Skeletal muscle cell (primary cell): ENCODE measurements at regions not wholly inside any gene's neighbourhood (a gene's known extent, or its start where the extent isn't known, plus 50 kb on each side); places are given as distances from the start of the nearest gene placed in this dataset.
"Not testable (repeated sequence)": the region's sequence is repeated elsewhere in the genome, so short reads cannot be mapped to it uniquely, and the experiment has no call there.

Experiments used
- DNase-seq: peaks from one replicate; pipeline ENCODE4 v3.0.0-alpha.2; 2010; ENCODE audit warnings: low read depth
- H3K4me3 ChIP-seq: 2 replicates; pipeline ENCODE4 v1.5.1; 2011; ENCODE audit warnings: low read depth, mild to moderate bottlenecking, control low read depth, low read length, moderate library complexity

DNA sequence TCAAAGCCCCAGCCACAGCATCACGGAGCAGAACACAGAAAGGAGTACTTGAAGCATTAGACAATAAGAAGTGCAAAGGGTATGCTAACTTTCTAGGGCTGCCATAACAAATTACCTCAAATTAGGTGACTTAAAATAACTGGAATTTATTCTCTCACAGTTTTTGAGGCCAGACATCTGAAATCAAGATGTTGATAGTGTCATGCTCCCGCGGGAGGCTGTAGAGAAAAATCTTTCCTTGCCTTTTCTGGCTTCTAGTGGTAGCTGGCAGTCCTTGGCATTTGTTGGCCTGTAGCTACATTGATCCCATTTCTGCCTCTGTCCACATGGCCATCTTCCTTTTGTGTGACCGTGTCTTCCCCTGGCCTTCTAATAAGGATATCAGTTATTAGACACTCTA lies 51.9 kb upstream of the SPDL1 start:
- no peak for DNase-seq
- no peak overlapping the region for H3K4me3 ChIP-seq

DNA sequence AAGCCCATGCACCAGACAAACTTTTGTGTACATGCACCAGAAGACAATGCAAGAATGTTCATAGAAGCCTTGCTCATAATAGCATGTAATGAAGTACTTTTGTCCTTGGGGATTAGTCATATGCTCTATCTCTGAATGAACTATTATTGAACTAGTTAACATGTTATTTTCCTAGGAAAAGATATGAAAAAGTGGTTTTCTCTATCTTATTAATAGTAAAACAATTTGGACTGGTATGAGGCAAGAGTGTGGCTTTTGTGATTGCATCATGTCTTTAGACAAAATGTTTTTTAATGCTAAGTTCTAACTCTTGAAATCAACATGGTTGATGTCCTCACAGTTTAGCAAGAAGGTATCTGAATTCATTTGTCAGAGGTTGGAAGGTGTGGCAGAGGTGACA lies 55.7 kb upstream of the SPDL1 start:
- DNase-seq: no peak
- H3K4me3 ChIP-seq: no peak overlapping the region

DNA sequence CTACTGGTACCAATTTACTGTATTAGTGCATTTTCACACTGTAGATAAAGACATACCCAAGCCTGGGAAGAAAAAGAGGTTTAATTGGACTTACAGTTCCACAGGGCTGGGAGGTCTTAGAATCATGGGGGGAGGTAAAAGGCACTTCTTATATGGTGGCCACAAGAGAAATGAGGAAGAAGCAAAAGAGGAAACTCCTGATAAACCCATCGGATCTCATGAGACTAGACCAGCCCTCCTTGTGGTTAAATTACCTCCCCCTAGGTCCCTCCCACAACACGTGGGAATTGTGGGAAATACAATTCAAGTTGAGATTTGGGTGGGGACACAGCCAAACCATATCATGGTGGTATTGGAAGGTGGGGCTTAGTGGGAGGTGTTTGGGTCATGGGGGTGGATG lies 56.5 kb upstream of the SPDL1 start:
- no peak overlapping the region for H3K4me3 ChIP-seq

DNA sequence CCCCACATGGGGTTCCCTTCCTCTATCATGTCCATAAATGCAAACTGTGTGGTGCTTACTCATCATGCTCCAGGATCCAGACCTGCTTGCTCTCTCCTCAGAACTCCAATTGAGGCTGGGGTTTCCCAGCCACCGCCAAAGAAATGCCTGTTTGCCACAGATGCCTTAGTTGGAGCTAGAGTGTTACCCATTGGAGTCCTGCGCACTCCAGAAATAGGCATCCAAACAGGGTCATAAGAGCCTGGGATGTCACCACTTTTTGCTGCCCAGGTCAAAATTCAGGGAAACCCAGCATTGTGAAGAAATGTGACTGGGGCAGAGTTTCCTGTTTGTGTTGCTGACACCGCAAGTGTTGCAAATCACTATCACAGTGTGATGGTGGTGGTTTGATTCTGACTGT lies 60.7 kb upstream of the SPDL1 start:
- no peak for DNase-seq
- H3K4me3 ChIP-seq: no peak overlapping the region

More for the DNA sequence above, 56.5 kb upstream of the SPDL1 start:
- DNase-seq: no peak

DNA sequence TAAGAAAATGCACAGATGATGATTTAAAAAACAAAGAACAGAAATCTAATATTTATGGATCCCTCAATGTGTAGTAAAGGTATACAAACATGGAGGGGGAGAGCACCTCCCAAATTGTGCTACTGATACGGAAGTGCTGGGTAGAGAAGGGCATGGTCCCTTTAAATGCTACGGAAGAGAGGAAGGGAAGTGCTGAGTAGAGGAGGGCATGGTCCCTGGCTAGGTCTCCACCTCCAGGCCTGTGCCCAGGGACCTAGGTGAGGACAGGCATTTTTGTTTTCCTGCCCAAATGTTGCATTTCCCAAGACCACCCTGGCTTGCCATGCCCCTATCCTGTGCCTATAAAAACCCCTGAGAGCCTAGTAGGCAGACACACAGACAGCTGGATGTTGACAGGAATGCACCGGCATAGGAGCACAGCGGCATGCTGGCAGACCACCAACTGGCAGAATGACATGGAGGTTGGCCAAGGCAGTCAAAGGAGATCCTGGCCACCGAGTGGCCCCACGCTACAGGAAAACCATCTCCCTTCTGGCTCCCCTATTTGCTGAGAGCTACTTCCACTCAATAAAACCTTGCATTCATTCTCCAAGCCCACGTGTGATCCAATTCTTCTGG lies 62.1 kb upstream of the SPDL1 start:
- H3K4me3 ChIP-seq: no peak overlapping the region

DNA sequence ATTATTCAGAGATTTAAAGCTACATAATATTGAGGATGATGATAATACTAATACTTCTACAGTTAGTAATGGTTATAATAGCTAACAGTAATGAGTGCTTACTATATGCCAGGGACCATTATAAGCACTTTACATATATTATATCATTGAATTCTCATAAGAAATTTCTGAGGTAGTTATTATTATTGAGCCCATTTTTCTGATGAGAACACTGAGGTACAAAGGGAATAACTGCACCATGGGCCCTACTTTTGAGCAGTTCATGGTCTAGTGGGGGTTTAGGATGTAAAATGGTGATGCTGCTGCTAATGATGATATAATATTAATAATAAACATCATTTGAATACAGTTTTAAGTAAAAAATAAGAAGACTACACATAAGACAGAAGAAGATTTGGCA lies 64.2 kb upstream of the SPDL1 start:
- DNase-seq: no peak
- no peak overlapping the region for H3K4me3 ChIP-seq

More for the DNA sequence above, 62.1 kb upstream of the SPDL1 start:
- no peak for DNase-seq

DNA sequence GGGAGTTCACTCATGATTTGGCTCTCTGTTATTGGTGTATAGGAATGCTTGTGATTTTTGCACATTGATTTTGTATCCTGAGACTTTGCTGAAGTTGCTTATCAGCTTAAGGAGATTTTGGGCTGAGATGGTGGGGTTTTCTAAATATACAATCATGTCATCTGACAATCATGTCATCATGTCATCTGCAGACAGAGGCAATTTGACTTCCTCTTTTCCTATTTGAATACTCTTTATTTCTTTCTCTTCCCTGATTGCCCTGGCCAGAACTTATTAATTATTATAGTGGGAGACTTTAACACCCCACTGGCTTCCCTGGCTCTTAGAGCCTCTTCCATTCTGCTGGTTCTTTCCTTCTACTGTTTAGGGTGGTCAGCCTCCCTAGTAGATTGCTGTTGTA lies 64.8 kb upstream of the SPDL1 start:
- DNase-seq, H3K4me3 ChIP-seq: not testable (repeated sequence)

DNA sequence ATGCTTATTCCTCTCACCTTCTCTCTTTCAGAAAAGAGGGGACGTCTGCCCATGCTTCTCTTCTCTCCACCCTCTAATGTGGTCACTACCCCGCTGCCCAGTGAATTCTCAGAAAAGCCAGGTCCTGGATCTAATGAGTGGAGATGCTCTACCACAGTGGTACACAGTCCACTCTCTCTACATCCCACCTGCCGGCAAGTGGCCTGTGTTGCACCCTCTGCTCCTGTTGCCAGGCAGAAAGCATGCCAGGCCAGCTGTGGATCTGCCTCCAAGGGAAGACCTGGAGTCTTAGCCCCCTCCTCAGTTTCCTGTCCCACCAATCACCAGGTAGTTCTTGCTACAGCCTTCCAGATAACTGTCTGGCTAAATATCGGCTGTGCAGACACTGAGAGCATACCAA lies 71.2 kb upstream of the SPDL1 start:
- no peak for DNase-seq
- H3K4me3 ChIP-seq: no peak overlapping the region

DNA sequence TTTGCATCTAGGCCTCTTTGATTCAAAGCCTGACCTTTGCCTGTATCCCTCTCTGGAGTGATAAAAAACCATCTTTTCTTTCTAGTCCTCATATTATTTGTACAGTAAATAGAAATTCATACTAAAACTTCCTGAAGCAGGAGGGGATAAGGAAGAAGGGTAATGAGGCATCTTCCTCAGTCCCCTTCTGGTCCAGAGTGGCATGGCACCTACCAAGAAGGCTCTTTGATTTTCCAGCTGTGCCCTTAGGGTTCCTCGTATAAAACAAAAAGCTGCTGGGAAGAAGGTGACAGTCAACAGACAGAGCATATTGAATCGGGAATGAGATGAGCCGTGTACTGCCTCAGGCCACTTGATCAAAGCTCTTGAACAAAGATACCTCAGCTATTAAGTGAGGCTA lies 71.9 kb upstream of the SPDL1 start:
- H3K4me3 ChIP-seq: no peak overlapping the region
- DNase-seq: no peak

DNA sequence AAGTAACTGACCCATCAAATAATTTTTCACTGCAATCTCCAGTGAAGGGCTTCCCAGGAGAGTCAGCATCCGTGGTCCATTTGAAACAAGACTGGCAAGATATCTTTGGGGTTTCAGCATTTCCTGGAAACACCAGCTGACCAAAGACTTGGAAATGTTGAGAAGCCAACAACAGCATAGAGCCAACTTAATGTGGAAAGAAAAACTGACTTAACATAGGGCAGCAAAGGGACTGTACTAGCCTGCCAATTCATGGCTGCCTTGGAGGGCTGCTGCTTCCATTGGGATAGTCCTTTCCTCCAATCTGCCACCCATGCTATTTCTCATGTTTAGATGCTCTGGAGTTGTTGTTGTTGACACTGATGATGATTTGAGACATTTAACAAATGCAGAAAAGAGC lies 76.5 kb upstream of the SPDL1 start:
- no peak for DNase-seq
- no peak overlapping the region for H3K4me3 ChIP-seq

DNA sequence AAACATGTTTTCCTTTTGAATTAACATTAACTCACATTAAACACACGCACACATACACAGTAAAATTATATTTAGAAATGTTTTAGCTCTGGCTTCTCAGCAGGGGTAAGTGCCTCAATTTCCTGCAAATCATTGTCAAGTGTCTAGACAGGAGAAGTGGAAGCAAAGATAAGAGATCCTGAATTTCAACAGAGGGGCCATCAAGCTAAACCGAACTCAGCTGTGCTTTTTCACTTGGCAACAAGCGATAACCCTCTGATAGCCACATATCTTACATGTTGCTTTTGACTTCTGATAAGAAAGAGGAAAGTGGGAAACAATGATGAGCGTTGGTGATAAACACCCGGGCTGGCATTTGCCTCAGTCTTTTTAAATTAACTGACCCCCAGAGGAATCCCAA lies 79.7 kb upstream of the SPDL1 start:
- H3K4me3 ChIP-seq: no peak overlapping the region
- DNase-seq: no peak

DNA sequence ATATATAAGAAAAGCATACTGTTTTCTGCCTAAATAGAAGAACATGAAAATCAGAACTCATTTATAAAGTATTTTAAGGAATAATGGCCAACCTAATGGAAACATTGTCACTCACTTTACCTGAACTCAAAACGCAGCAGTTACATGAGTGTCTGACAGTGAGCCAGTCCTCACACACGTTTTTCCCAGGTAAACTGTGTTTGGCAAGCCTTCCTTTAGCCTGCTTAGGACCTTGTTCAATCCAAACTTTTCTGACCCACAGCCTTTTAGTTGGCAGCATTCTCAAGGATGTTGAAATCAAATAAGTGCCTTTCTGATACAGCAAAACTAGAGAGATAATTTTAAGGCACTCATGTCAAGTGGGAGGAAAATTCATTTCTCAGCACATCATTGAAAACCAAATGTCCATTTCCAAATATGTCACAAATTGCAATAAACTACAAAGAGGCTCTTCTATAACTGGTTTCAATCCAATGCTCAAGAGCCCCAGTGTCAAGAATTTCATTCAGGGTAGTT lies 83.5 kb upstream of the SPDL1 start:
- DNase-seq: no peak
- H3K4me3 ChIP-seq: no peak overlapping the region

DNA sequence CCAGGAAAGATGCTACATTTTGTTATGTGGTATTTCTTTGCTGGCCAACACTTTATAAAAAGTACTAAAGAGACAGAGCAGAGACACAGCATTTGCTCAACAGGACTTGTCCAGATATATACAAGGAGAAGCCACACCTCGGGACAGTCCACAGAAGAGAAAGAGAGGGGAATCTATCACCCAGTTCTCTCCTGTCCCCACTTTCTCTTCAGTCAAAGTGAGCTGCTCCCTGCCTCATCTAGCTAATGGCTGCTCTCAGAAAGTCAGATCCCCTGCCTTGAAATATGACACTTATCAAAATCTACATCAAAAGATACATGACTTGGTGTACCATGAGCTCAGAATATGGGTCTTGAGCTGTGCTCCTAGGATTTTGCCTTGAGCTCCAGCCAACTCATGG lies 86.7 kb upstream of the SPDL1 start:
- H3K4me3 ChIP-seq: no peak overlapping the region
- no peak for DNase-seq

DNA sequence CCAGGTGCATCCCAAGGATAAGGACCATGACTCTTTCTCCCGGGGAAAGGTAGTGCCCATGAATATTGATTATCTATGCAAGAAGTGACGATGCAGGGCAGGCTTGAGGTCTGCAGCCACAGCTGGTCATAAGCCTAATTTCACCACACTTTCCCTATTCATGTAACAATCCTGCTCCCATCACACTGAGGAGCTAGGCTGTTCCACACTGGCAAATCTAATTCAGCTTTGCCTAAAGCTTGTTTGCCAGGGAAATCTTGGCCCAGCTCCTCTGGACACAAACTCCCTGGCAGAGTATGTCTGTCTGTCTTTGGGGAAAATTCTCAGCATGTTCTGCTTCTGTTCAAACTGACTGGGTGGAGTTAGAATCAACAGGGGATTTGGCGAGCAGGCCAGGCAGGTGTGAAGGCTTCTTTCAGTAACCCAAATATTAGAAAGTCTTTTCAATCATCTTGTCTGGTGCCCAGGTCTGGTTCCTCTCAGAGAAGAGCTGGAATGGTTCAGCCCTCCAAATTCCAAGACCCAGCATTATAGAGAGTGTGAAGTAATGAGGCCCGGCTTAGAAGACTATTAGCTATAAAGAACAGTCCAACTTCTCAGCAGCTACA lies 88.5 kb upstream of the SPDL1 start:
- DNase-seq: no peak

DNA sequence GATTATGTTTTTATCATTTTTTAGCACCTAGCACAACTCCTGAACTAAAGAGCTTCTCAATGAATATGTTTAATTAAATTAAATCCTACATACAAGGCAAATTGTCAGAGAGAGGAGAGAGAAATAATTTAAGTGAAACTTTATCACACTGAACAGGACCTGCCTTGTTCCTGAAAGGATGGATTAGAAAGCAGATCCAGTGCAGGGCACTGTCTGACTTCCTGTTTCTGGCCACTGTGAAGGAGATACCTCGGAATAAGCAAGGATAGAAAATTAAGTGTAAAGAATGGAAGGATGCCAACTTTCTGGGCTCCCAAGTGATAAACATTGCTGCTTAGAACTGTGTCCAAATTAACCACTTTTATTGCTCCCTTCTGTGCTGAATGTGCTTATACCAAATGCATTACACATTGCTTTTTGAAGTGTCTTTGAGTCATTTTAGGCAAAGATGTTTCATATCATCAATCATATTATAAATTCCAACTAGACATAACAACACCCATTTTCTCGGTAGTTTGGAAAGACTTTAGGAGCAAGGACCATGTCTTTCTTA lies 89.1 kb upstream of the SPDL1 start:
- DNase-seq: no peak
- H3K4me3 ChIP-seq: no peak overlapping the region

More for the DNA sequence above, 88.5 kb upstream of the SPDL1 start:
- no peak overlapping the region for H3K4me3 ChIP-seq

DNA sequence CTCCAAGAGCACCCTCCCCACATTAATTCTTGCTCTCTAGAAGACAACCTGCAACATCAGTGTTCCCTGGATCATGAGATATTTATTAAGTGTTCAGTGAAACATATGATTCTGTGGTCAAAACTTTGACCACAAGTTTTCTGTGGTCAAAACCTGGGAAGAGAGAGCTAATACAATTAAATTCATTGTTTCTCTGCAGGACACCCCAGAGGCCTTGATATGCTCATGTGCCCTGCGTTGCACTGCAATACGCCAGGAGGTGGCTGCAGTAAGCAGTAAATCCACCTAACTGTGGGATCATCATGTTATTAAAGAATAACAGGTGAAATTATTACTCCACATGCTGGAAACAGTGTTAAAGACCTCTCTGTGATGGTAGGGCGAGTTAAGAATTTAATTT lies 109.3 kb upstream of the SPDL1 start:
- no peak overlapping the region for H3K4me3 ChIP-seq
- DNase-seq: no peak

DNA sequence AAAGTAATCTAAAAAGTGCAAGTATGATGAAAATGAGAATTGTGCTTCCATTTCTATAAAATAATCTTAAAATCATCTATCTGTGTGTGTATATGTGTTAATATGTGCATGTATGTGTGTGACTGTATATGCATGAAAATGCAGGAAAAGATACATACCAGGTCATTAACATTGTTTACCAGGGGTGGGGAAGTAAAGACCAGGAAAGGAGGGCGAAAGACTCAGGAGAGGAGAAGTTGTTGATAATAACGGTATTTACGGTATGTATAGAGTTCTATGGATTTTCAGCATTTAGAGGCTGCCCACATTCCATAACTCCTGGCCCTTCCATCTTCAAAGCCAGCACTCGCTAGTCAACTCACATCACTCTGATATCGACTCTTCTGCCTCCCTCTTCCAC lies 111.0 kb upstream of the SPDL1 start:
- no peak for DNase-seq

DNA sequence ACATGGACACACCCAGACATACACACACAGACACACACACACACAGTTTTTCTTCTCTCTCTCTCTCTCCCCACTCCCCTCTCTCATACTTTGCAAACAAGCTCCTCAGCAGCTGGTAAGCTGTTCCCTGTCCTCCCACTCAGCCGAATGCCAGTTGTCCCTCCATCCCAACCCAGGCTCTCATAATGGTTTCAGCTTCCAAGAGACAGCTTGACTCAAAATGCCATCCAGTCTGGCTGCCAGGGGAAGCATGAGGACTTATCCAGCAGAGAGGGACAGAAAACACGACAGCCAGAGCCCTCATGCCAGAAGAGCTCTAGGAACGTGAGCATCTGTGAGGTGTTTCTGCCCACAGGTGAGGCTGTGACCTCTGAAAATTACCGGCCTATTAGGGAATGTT lies 112.6 kb upstream of the SPDL1 start:
- H3K4me3 ChIP-seq: no peak overlapping the region
- DNase-seq: no peak

More for the DNA sequence above, 111.0 kb upstream of the SPDL1 start:
- H3K4me3 ChIP-seq: no peak overlapping the region

DNA sequence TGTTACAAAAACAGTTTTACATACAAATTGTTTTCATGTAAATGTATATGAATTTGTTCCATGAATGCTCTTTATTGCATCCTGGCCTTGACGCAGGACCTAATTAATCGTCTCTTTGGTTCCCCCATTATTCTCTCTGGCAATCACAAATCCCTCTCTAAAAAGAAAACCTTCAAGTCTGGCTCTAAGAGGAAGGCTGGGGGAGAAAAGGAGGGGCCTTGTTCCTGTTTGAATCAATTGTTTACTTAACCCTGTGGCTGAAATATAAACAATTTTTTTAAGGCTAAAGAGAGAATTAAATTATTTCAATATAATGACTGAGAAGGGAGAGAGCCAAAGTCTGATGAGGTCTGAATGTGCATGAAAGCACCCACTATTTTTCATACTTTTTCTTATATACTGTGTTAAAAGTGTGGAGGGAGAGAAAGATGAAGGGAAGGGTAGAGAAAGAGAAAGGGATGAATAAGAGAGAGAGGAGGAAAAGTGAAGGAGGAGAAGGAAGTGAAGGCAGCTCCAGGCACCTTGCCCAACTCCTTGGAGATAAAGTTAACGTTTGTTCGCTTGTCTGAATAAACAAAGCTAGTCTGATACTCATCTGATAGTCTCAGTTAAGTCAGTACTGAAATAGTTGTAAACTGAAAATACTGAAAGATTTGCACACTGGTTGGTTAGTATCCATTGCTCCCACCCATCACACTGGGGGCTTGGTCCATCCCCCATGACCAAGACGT lies 116.4 kb upstream of the SPDL1 start:
- H3K4me3 ChIP-seq: no peak overlapping the region
- DNase-seq: no peak

DNA sequence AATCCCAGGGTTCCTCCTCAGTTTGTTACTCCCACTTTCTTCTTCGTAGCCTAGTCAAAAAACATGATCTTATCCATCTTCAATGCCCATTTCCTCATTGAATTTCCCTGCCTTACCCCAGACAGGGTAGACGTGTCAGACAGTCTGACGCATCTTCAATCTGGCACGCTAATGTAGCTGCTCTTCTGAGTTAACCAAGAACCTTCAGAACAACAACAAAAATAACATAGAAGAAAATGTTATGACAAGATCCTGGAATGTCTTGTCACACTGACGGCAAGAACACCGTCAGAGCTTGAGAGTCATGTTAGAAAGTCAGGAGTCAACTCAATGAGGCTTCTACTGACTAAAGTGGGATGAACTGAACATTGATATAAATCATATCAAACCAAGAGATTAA lies 122.7 kb upstream of the SPDL1 start:
- H3K4me3 ChIP-seq: no peak overlapping the region
- no peak for DNase-seq

DNA sequence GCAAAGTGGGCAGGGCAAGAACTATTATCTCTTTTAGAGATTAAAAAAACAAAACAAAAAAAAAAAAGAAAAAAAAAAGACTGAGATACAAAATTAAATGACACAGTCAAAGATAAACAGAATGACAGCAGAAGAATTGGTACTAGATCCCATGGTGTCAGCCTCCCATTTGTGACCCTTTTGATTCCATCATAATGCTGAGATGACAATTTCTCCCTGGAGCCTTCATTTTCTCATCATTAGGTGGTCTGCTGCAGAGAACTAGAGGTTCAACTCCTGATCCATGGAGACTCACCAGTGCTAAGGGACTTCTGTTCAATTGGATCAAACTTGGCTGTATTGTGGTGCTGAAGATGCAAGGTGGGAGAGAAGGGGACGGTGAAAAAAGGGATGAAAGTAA lies 123.5 kb upstream of the SPDL1 start:
- no peak for DNase-seq
- H3K4me3 ChIP-seq: no peak overlapping the region
